Mesothelial cell of epicardium (in vitro differentiated cells): ENCODE measurements at regions not wholly inside any gene's neighbourhood (a gene's known extent, or its start where the extent isn't known, plus 50 kb on each side); places are given as distances from the start of the nearest gene placed in this dataset.
"Not testable (repeated sequence)": the region's sequence is repeated elsewhere in the genome, so short reads cannot be mapped to it uniquely, and the experiment has no call there.

Experiments
- DNase-seq, 2 experiments: peaks; one replicate each; pipeline ENCODE4 v3.0.0; 2021; ENCODE audit warnings: low spot score in 2 of 2; ENCODE audit not compliant: unreplicated experiment in 2 of 2
- H3K27ac Mint-ChIP-seq: 2 replicates; pipeline ENCODE4 v1.8.0; 2021; ENCODE audit warnings: mixed read lengths
- H3K27me3 Mint-ChIP-seq: 2 replicates; pipeline ENCODE4 v1.8.0; 2021; ENCODE audit warnings: low read depth, mixed read lengths
- H3K36me3 Mint-ChIP-seq: 2 replicates; pipeline ENCODE4 v1.8.0; 2021; ENCODE audit warnings: mixed read lengths
- H3K4me1 Mint-ChIP-seq: 2 replicates; pipeline ENCODE4 v1.8.0; 2021; ENCODE audit warnings: mixed read lengths
- H3K4me3 Mint-ChIP-seq: 2 replicates; pipeline ENCODE4 v1.8.0; 2021; ENCODE audit warnings: mild to moderate bottlenecking, moderate library complexity, mixed read lengths
- H3K9me3 Mint-ChIP-seq: 2 replicates; pipeline ENCODE4 v1.8.0; 2021; ENCODE audit warnings: mixed read lengths
- CTCF ChIP-seq: fragments of 200-600 bp; sonication (generic); IDR thresholded peaks from one replicate; pipeline ENCODE4 v1.5.0; 2021; ENCODE audit warnings: antibody characterized with exemption; ENCODE audit not compliant: unreplicated experiment

DNA sequence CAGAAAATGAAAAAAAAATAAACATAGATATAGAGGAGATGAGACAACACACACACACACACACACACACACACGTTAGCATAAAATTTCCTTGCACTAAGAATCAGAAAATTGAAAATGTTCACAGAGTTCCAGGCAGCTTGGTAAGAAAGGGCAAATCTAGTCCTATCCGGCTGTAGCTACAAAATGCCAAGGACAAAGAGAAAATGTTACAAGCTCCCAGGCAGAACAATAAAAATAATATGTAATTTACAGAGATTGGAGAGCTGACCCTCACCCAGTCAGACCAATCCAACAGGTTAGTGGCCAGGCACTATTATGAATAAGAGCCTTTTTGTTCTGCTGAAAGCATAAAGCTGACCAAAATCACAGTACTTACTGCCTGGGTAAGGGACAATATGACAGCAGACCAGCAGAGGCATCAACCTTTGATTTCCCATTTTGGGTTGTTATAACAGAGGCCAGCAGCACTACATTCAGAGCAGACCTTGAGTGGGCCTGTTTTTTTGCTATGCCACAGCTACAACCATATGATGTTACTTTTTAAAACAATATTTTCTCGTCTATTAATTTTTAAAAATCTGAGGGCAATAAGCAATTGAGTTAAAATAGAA lies 892.6 kb downstream of the TAF11L14 start:
- Mint-ChIP-seq H3K4me3 (no peak overlapping the region), H3K27ac (no peak overlapping the region), H3K9me3 (no peaks in the 10 kb centered on the region), H3K27me3 (no peaks in the 10 kb centered on the region), H3K4me1 (no peaks in the 10 kb centered on the region), H3K36me3 (no peaks in the 10 kb centered on the region)
- DNase-seq, result no peak
- TF ChIP-seq CTCF, result no peak

DNA sequence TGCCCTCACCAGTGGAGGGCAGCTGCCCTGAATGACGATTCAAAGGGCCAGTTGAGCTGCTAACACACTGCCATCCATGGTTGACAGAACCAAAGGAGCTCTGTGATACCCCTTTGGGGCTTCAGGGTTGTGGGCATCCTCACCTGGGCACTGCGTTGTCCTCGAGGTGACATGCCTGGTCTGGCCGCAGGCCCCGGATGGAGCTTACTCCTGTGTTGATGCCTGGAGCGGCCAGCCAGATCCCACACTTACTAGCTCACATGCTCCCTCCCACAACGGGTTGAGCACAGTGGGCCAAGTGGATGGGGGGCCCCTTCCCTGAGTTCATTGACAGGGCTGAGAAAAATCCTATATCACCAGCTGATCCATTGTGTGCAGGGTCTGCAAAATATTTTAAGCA lies 898.9 kb downstream of the TAF11L14 start:
- Mint-ChIP-seq H3K9me3 (peaks cover 6% of the 10 kb centered on the region), H3K27me3 (no peaks in the 10 kb centered on the region), H3K4me3 (no peak overlapping the region), H3K27ac (no peak overlapping the region), H3K36me3 (no peaks in the 10 kb centered on the region), H3K4me1 (no peaks in the 10 kb centered on the region)
- TF ChIP-seq CTCF, result no peak
- DNase-seq, result no peak

GRCh38 chr5:18534119-18534518 lies 899.9 kb downstream of the TAF11L14 start:
- no peaks in the 10 kb centered on the region for H3K36me3 Mint-ChIP-seq
- DNase-seq, result no peak
- H3K9me3 Mint-ChIP-seq, result peaks cover 6% of the 10 kb centered on the region
- TF ChIP-seq CTCF, result no peak
- H3K27ac Mint-ChIP-seq, result no peak overlapping the region
- no peak overlapping the region for H3K4me3 Mint-ChIP-seq
- no peaks in the 10 kb centered on the region for H3K27me3 Mint-ChIP-seq
- no peaks in the 10 kb centered on the region for H3K4me1 Mint-ChIP-seq

GRCh38 chr5:18535753-18536152 lies 901.5 kb downstream of the TAF11L14 start:
- not testable (repeated sequence) for H3K27ac Mint-ChIP-seq, H3K9me3 Mint-ChIP-seq, H3K27me3 Mint-ChIP-seq, H3K4me1 Mint-ChIP-seq, DNase-seq, H3K4me3 Mint-ChIP-seq, H3K36me3 Mint-ChIP-seq

DNA sequence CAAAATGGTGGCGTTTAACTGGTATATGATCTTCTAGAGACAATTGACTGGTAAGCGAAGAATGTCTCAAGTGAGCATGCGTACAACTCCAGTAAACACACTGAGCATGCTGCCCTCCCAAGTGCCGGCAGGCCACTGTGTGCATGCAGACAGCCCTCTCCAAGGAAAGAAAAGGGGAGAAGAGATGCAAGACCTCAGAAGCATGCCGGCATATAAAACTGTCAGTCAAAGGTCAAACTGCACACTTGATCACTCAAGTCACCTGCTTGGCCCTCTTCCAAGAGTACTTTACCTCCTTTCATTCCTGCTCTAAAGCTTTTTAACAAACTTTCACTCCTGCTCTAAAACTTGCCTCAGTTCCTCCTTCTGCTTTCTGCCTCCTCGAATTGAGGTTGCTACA lies 910.2 kb downstream of the TAF11L14 start:
- H3K36me3 Mint-ChIP-seq, result no peaks in the 10 kb centered on the region
- no peaks in the 10 kb centered on the region for H3K27me3 Mint-ChIP-seq
- peaks cover 15% of the 10 kb centered on the region for H3K9me3 Mint-ChIP-seq
- H3K27ac Mint-ChIP-seq, result no peak overlapping the region
- no peak overlapping the region for H3K4me3 Mint-ChIP-seq
- peaks cover 11% of the 10 kb centered on the region for H3K4me1 Mint-ChIP-seq
- no peak for DNase-seq
- no peak for TF ChIP-seq CTCF

- Mint-ChIP-seq H3K4me3 (no peak overlapping the region), H3K27ac (peak overlapping the region; percentile 36), H3K27me3 (no peaks in the 10 kb centered on the region), H3K9me3 (peaks cover 29% of the 10 kb centered on the region), H3K36me3 (no peaks in the 10 kb centered on the region), H3K4me1 (peaks cover 11% of the 10 kb centered on the region)
- DNase-seq, result no peak
- no peak for TF ChIP-seq CTCF
Measured at GRCh38 chr5:18546591-18546990, 912.3 kb downstream of the TAF11L14 start.
